ENCODE measurements at regions not wholly inside any gene's neighbourhood (a gene's known extent, or its start where the extent isn't known, plus 50 kb on each side); places are given as distances from the start of the nearest gene placed in this dataset.

- DNase-seq: no peak
- intact Hi-C loops (cut with DNase I): no loop called here
These were observed 51.9 kb upstream of the GNAT3 start for GRCh38 chr7:80563561-80564327.

GRCh38 chr7:80565554-80565953, 53.7 kb upstream of the GNAT3 start:
- intact Hi-C loops (cut with DNase I): no loop called here
- peak in 2 of 10 donors; percentile 54 to 66 for DNase-seq

GRCh38 chr7:80581486-80582260, 56.8 kb upstream of the CD36 start:
- no peak for DNase-seq
- intact Hi-C loops (cut with DNase I): no loop called here

- intact Hi-C loops (cut with DNase I): no loop called here
- DNase-seq: no peak
These were observed 54.5 kb upstream of the CD36 start for GRCh38 chr7:80583901-80584300.

DNA sequence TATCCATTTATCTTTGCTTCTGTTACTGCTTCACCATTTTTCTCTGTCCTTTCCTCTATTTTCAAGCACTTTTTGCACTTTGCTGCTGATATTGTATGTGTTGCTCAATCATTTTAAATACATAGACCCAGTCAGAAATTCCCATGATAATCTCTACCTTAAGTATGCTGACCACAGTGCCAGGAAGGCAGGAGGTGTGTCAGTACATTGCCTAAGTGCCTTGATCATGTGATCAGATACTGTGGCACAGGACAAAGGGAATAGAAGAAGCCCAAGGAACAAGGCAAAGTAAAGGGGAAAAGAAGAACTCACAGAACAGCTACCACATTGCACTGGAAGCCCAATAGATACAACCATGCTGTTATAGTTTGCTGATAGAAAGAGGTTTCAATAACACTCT, 53.7 kb upstream of the CD36 start:
- intact Hi-C loops (cut with DNase I): no loop called here
- DNase-seq: no peak

- DNase-seq: no peak
- intact Hi-C loops (cut with DNase I): no loop called here
These were observed 50.9 kb upstream of the CD36 start for GRCh38 chr7:80587538-80587937.

GRCh38 chr7:80588591-80588990, 49.9 kb upstream of the CD36 start:
- intact Hi-C loops (cut with DNase I): no loop called here
- DNase-seq: no peak
